ENCODE measurements at regions not wholly inside any gene's neighbourhood (a gene's known extent, or its start where the extent isn't known, plus 50 kb on each side); places are given as distances from the start of the nearest gene placed in this dataset.
A peak's percentile ranks its signal among the peaks of the same experiment; 100 is the strongest.

- POLR2A ChIA-PET: no interaction called here
These were observed 317.0 kb downstream of the MAF start for GRCh38 chr16:79283578-79283977.

GRCh38 chr16:79282806-79283205, 317.7 kb downstream of the MAF start:
- no TSS peak for BruUV-seq (replicated peaks)
- Histone ChIP-seq H3K4me2 (ENCODE audit: low read length) (peak overlapping the region; percentile 37), H3K4me1 (ENCODE audit: insufficient read depth, low read length, poor library complexity, severe bottlenecking) (peaks cover 64% of the 10 kb centered on the region), H3K4me3 (ENCODE audit: low read depth, low read length, poor library complexity, severe bottlenecking) (no peak overlapping the region), H2AFZ (ENCODE audit: low read length) (no peak overlapping the region), H4K20me1 (ENCODE audit: insufficient read depth, low read length) (no peaks in the 10 kb centered on the region), H3K9me3 (ENCODE audit: low read length) (no peaks in the 10 kb centered on the region), H3K79me2 (ENCODE audit: insufficient read depth, low read depth, low read length) (no peaks in the 10 kb centered on the region), H3K27ac (ENCODE audit: low read depth, low read length, poor library complexity, severe bottlenecking) (no peak overlapping the region), H3K9me2 (ENCODE audit: insufficient read depth, low read length) (no peaks in the 10 kb centered on the region), H3K36me3 (ENCODE audit: insufficient read depth, low read length) (no peaks in the 10 kb centered on the region)
- ChIA-PET CTCF (ENCODE audit: unreplicated experiment) (no interaction called here), POLR2A (interaction anchor here (0.6 kb wide), 1 partner anchor 27 kb away, joined by 5 read pairs; no protein-coding TSS in a partner anchor)
- intact Hi-C loops (cut with micrococcal nuclease; ENCODE audit: unreplicated experiment): no loop called here
- peak; percentile 21 for DNase-seq (ENCODE audit: low spot score)
- TF ChIP-seq EZH2phosphoT487 (IDR thresholded peaks at IDR 0.05; ENCODE audit: borderline replicate concordance, low read depth, low read length) (no peak), CTCF (conservative IDR thresholded peaks at IDR 0.05; ENCODE audit: low read length) (no peak)

More at GRCh38 chr16:79283578-79283977, 317.0 kb downstream of the MAF start:
- H3K4me2 ChIP-seq (ENCODE audit: low read length): peak overlapping the region; percentile 37
- H3K27ac ChIP-seq (ENCODE audit: low read depth, low read length, poor library complexity, severe bottlenecking): no peak overlapping the region
- no peaks in the 10 kb centered on the region for H3K79me2 ChIP-seq (ENCODE audit: insufficient read depth, low read depth, low read length)
- CTCF ChIA-PET (ENCODE audit: unreplicated experiment): no interaction called here
- DNase-seq (ENCODE audit: low spot score): peak; percentile 65
- peak overlapping the region; percentile 36; the same call in 1 of the 2 replicates for H2AFZ ChIP-seq (ENCODE audit: low read length)
- intact Hi-C loops (cut with micrococcal nuclease; ENCODE audit: unreplicated experiment): no loop called here
- no peaks in the 10 kb centered on the region for H3K36me3 ChIP-seq (ENCODE audit: insufficient read depth, low read length)
- no peaks in the 10 kb centered on the region for H3K9me2 ChIP-seq (ENCODE audit: insufficient read depth, low read length)
- H4K20me1 ChIP-seq (ENCODE audit: insufficient read depth, low read length): no peaks in the 10 kb centered on the region
- H3K4me3 ChIP-seq (ENCODE audit: low read depth, low read length, poor library complexity, severe bottlenecking): no peak overlapping the region
- H3K4me1 ChIP-seq (ENCODE audit: insufficient read depth, low read length, poor library complexity, severe bottlenecking): peaks cover 69% of the 10 kb centered on the region
- no TSS peak for BruUV-seq (replicated peaks)
- TF ChIP-seq EZH2phosphoT487 (IDR thresholded peaks at IDR 0.05; ENCODE audit: borderline replicate concordance, low read depth, low read length): no peak
- no peak for TF ChIP-seq CTCF (conservative IDR thresholded peaks at IDR 0.05; ENCODE audit: low read length)
- H3K9me3 ChIP-seq (ENCODE audit: low read length): no peaks in the 10 kb centered on the region

GRCh38 chr16:79278506-79278905, 322.0 kb downstream of the MAF start:
- Histone ChIP-seq H3K4me3 (ENCODE audit: low read depth, low read length, poor library complexity, severe bottlenecking) (no peak overlapping the region), H3K4me1 (ENCODE audit: insufficient read depth, low read length, poor library complexity, severe bottlenecking) (peaks cover 21% of the 10 kb centered on the region), H2AFZ (ENCODE audit: low read length) (no peak overlapping the region), H3K9me3 (ENCODE audit: low read length) (no peaks in the 10 kb centered on the region), H3K4me2 (ENCODE audit: low read length) (peak overlapping the region; percentile 17; the same call in 1 of the 2 replicates), H3K79me2 (ENCODE audit: insufficient read depth, low read depth, low read length) (no peaks in the 10 kb centered on the region), H3K36me3 (ENCODE audit: insufficient read depth, low read length) (no peaks in the 10 kb centered on the region), H3K9me2 (ENCODE audit: insufficient read depth, low read length) (no peaks in the 10 kb centered on the region), H4K20me1 (ENCODE audit: insufficient read depth, low read length) (no peaks in the 10 kb centered on the region), H3K27ac (ENCODE audit: low read depth, low read length, poor library complexity, severe bottlenecking) (no peak overlapping the region)
- ChIA-PET CTCF (ENCODE audit: unreplicated experiment) (no interaction called here), POLR2A (no interaction called here)
- no TSS peak for BruUV-seq (replicated peaks)
- TF ChIP-seq CTCF (conservative IDR thresholded peaks at IDR 0.05; ENCODE audit: low read length) (no peak), EZH2phosphoT487 (IDR thresholded peaks at IDR 0.05; ENCODE audit: borderline replicate concordance, low read depth, low read length) (no peak)
- intact Hi-C loops (cut with micrococcal nuclease; ENCODE audit: unreplicated experiment): loop anchor here (10.0 kb wide), 1 partner anchor 1154 kb away; no protein-coding TSS in a partner anchor
- DNase-seq (ENCODE audit: low spot score): peak; percentile 42
